Naive B cell (primary cell): ENCODE measurements at regions not wholly inside any gene's neighbourhood (a gene's known extent, or its start where the extent isn't known, plus 50 kb on each side); places are given as distances from the start of the nearest gene placed in this dataset.

Experiments used
- ATAC-seq, 2 donors: fragments of 150-1000 bp; cut with Tn5 transposase; 2 replicates each; pipeline ENCODE4 v1.10.0; 2021; ENCODE audit warnings: low read depth in 2 of 2, mild to moderate bottlenecking in 2 of 2, moderate library complexity in 2 of 2
- DNase-seq: peaks from one replicate; pipeline ENCODE4 v3.0.0; 2022
- H3K27ac Mint-ChIP-seq, 6 donors: one replicate each; pipeline ENCODE4 v1.8.0; 2020 to 2022; ENCODE audit warnings: mild to moderate bottlenecking in 6 of 6, mixed read lengths in 6 of 6, moderate library complexity in 5 of 6, inconsistent platforms in 2 of 6
- H3K27me3 Mint-ChIP-seq, 3 donors: one replicate each; pipeline ENCODE4 v1.8.0; 2021 to 2022; ENCODE audit warnings: mixed read lengths in 3 of 3, mild to moderate bottlenecking in 1 of 3
- H3K36me3 Mint-ChIP-seq, 2 donors: one replicate each; pipeline ENCODE4 v1.8.0; 2020 to 2022; ENCODE audit warnings: mixed read lengths in 2 of 2, inconsistent platforms in 1 of 2, mild to moderate bottlenecking in 1 of 2
- H3K4me1 Mint-ChIP-seq, 3 donors: one replicate each; pipeline ENCODE4 v1.8.0; 2020 to 2022; ENCODE audit warnings: mixed read lengths in 3 of 3, inconsistent platforms in 1 of 3, mild to moderate bottlenecking in 1 of 3, moderate library complexity in 1 of 3
- H3K4me3 Mint-ChIP-seq, 8 donors: one replicate each; pipeline ENCODE4 v1.8.0; 2020 to 2022; ENCODE audit warnings: mild to moderate bottlenecking in 8 of 8, mixed read lengths in 8 of 8, moderate library complexity in 8 of 8, inconsistent platforms in 2 of 8
- H3K9me3 Mint-ChIP-seq, 7 donors: one replicate each; pipeline ENCODE4 v1.8.0; 2020 to 2022; ENCODE audit warnings: mixed read lengths in 7 of 7, mild to moderate bottlenecking in 5 of 7, inconsistent platforms in 2 of 7, moderate library complexity in 1 of 7

DNA sequence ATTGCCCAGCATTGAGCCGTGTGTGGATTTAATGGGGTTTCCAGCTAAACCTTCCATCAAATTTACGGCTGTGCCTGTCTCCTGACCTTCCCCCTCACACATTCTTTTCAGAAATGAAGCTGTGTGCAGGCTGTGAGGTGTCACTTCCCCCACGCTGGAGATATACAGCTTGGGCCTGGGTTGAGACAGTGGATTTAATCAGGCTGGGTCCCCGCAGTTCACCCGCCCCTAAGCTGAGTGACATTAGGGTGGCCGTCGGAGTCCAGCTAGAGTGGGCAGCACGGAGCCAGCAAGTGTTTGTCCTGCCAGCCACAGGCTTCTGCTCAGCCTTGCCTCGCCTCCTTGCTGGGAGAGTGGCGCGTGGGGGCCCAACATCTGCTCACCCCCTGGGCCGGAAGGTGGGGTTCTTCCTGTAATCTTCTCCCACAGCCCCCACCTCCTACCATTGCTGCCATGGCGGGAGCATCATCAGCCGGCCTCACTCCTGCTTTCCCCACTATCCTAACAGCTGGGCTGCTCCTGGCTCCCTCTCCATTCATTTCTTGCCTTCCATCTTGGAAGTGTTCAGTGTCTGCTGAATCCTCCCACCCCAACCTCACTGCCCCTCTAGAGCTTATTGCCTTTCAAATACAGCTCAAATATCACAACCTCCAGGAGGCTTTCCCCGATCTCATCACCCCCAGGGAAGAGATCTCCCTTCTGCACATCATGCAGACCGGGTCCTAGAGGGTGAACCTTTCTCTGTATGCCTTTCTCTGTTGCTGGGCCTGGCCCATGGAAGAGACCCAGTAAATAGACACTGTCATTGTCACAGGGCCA is 149.0 kb downstream of the GLI2 start:
- Mint-ChIP-seq H3K9me3 (no peaks in the 10 kb centered on the region), H3K27ac (no peak overlapping the region), H3K4me3 (no peak overlapping the region), H3K36me3 (no peaks in the 10 kb centered on the region), H3K4me1 (no peaks in the 10 kb centered on the region), H3K27me3 (peaks cover 3 to 8% (median 6%) of the 10 kb centered on the region in 3 donors)
- ATAC-seq: no peak
- DNase-seq: no peak

GRCh38 chr2:120885321-120885720 is 149.7 kb downstream of the GLI2 start:
- DNase-seq: no peak
- H3K36me3 Mint-ChIP-seq: no peaks in the 10 kb centered on the region
- H3K27ac Mint-ChIP-seq: no peak overlapping the region
- peaks cover 3 to 6% (median 4%) of the 10 kb centered on the region in 3 donors for H3K27me3 Mint-ChIP-seq
- H3K4me1 Mint-ChIP-seq: no peaks in the 10 kb centered on the region
- no peak overlapping the region for H3K4me3 Mint-ChIP-seq
- no peaks in the 10 kb centered on the region for H3K9me3 Mint-ChIP-seq
- ATAC-seq: no peak

GRCh38 chr2:120885749-120886148 is 150.1 kb downstream of the GLI2 start:
- no peaks in the 10 kb centered on the region for H3K9me3 Mint-ChIP-seq
- no peak for DNase-seq
- no peak overlapping the region for H3K4me3 Mint-ChIP-seq
- no peaks in the 10 kb centered on the region for H3K36me3 Mint-ChIP-seq
- no peaks in the 10 kb centered on the region for H3K4me1 Mint-ChIP-seq
- H3K27ac Mint-ChIP-seq: no peak overlapping the region
- peaks cover under 1 to 6% (median 3%) of the 10 kb centered on the region in 3 donors for H3K27me3 Mint-ChIP-seq
- no peak for ATAC-seq

DNA sequence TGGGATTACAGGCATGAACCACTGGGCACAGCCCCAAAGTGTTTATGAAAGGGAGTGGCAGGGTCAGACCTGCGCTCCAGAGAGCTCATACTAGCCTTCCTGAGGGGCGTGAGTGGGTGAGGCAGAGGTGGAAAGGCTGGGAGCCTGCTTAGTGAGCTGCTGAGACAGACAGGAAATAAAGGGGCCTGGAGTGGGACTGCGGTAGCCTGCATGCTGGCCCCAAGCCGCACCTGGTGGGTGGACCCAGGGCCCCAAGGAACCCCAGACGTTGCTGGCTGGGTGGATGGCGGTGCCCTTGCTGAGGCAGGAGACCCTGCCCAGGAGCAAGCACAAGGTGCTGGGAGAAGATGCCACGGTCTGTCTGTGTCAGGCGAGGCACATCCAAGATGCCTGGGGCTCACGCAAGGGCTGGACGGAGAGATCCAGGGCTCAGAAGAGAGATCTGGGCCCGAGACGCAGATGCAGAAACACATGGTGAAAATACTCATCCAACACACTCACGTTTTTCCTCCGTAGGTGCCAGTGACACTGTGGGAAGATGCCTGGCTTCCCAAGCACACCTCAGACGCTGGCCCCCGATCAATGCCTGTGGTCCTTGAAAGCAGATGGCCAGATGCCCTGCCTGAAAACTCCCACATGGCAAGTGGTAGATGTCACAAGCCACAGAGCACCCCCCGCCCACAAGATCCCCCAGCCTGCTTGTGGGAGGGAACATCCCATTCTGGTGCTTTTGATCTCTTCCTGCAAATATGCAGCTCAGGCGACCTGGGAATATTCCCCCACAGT is 151.1 kb downstream of the GLI2 start:
- Mint-ChIP-seq H3K36me3 (no peaks in the 10 kb centered on the region), H3K27me3 (peaks cover 0 to 6% (median 3%) of the 10 kb centered on the region in 3 donors), H3K4me3 (no peak overlapping the region), H3K4me1 (no peaks in the 10 kb centered on the region), H3K27ac (no peak overlapping the region), H3K9me3 (no peaks in the 10 kb centered on the region)
- DNase-seq (no peak), ATAC-seq (no peak)

- Mint-ChIP-seq H3K9me3 (no peaks in the 10 kb centered on the region), H3K27ac (no peak overlapping the region), H3K27me3 (peaks cover 0 to 6% (median 3%) of the 10 kb centered on the region in 3 donors), H3K36me3 (no peaks in the 10 kb centered on the region), H3K4me3 (no peak overlapping the region), H3K4me1 (no peaks in the 10 kb centered on the region)
- ATAC-seq (no peak), DNase-seq (no peak)
Observed at GRCh38 chr2:120887320-120887697, 151.6 kb downstream of the GLI2 start.

GRCh38 chr2:120887741-120888231 is 152.1 kb downstream of the GLI2 start:
- ATAC-seq (no peak), DNase-seq (no peak)
- Mint-ChIP-seq H3K27me3 (peaks cover 0 to 6% (median 3%) of the 10 kb centered on the region in 3 donors), H3K27ac (no peak overlapping the region), H3K36me3 (no peaks in the 10 kb centered on the region), H3K9me3 (no peaks in the 10 kb centered on the region), H3K4me3 (no peak overlapping the region), H3K4me1 (no peaks in the 10 kb centered on the region)

GRCh38 chr2:120888851-120889250 is 153.2 kb downstream of the GLI2 start:
- Mint-ChIP-seq H3K36me3 (no peaks in the 10 kb centered on the region), H3K27me3 (peaks cover 0 to 6% (median 3%) of the 10 kb centered on the region in 3 donors), H3K27ac (peak overlapping the region in 1 of 6 donors; percentile 3), H3K9me3 (peaks cover 0 to 2% (median 0%) of the 10 kb centered on the region in 7 donors), H3K4me3 (no peak overlapping the region), H3K4me1 (no peaks in the 10 kb centered on the region)
- ATAC-seq (no peak), DNase-seq (no peak)

- ATAC-seq: no peak
- H3K4me3 Mint-ChIP-seq: no peak overlapping the region
- no peak overlapping the region for H3K27ac Mint-ChIP-seq
- H3K4me1 Mint-ChIP-seq: no peaks in the 10 kb centered on the region
- H3K27me3 Mint-ChIP-seq: peaks cover 0 to 3% (median 2%) of the 10 kb centered on the region in 3 donors
- H3K36me3 Mint-ChIP-seq: no peaks in the 10 kb centered on the region
- peaks cover 0 to 2% (median 0%) of the 10 kb centered on the region in 7 donors for H3K9me3 Mint-ChIP-seq
- no peak for DNase-seq
Observed at GRCh38 chr2:120889936-120890335, 154.3 kb downstream of the GLI2 start.

- no peaks in the 10 kb centered on the region for H3K4me1 Mint-ChIP-seq
- no peak overlapping the region for H3K27ac Mint-ChIP-seq
- peaks cover 0 to 2% (median 0%) of the 10 kb centered on the region in 7 donors for H3K9me3 Mint-ChIP-seq
- H3K36me3 Mint-ChIP-seq: no peaks in the 10 kb centered on the region
- H3K27me3 Mint-ChIP-seq: peaks cover 0 to 3% (median 0%) of the 10 kb centered on the region in 3 donors
- no peak for ATAC-seq
- DNase-seq: no peak
- H3K4me3 Mint-ChIP-seq: no peak overlapping the region
Observed at GRCh38 chr2:120890566-120891360, 155.1 kb downstream of the GLI2 start.

DNA sequence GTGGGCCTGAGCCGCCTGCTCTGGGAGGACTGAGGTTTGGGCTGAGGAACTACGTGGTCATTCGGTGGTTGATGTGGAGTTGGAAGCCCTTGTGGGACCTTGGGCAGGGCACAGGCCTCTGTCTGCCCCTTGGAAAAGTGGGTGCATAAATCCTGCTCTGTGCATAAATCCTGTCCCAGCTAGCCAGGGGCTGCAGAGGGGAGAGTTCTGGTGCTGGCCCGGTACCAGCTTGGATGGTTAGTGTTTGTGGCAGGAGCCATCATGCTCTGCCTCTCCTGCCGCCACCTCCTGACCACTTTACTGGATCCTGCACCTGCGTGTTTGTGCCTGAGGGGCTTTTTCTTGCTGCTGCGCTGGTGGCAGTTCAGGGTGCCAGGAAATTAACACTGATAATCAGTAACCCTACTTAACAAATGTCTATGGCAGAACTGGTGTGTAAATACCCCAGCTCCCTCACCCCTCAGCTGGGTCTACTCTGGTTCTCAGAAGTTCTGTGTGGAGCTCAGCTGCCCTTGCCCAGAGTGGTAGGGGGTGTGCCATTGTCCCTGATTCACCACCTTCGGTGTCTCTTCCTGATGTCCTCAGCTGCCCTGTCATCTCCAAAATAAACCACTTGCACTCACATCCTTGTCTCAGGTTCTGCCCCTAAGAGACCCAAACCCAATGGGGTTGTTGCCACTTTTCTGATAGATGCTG is 156.8 kb downstream of the GLI2 start:
- Mint-ChIP-seq H3K27me3 (peaks cover 0 to 3% (median 0%) of the 10 kb centered on the region in 3 donors), H3K4me1 (no peaks in the 10 kb centered on the region)

DNA sequence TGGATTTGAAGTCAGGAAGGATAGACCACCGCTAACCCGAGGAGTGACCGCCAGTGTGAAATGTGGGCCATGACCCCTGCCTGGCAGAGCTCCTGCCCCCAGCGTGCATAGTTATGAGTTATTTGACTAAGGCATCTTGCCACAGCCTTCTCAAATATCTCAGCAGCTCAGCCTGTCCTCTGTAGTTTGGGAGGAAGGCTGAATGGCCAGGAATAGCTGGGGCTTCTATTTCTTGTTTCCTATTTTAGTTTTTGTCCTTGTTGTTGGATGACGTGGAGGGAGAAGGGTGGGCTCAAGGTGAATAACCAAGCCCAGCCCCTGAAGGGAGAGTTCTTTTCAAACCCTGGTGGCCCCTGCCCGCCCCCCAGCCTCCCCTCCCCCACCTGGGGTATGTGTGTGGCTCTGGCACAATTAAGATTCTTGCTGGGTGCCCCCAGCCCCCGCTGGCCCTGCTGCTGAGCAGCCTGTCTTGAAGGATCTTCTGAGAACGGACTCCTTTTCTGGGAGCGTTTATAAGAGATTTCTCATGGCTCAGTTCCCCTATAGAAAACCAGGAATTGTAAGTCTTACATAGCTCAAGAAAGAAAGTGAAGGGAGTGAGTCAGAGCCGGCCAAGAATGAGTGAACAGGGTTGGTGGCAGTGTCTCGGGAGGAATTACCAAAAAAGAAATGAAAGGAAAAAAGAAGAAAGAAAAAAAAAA is 157.4 kb downstream of the GLI2 start:
- H3K27me3 Mint-ChIP-seq: peaks cover 0 to 3% (median 0%) of the 10 kb centered on the region in 3 donors
- H3K4me3 Mint-ChIP-seq: no peak overlapping the region
- H3K27ac Mint-ChIP-seq: no peak overlapping the region
- H3K4me1 Mint-ChIP-seq: no peaks in the 10 kb centered on the region
- DNase-seq (no peak), ATAC-seq (no peak)
- H3K9me3 Mint-ChIP-seq: peaks cover 0 to 2% (median 0%) of the 10 kb centered on the region in 7 donors
- H3K36me3 Mint-ChIP-seq: no peaks in the 10 kb centered on the region

More for the DNA sequence above, 156.8 kb downstream of the GLI2 start:
- H3K27ac Mint-ChIP-seq: no peak overlapping the region
- no peaks in the 10 kb centered on the region for H3K36me3 Mint-ChIP-seq
- H3K9me3 Mint-ChIP-seq: peaks cover 0 to 2% (median 0%) of the 10 kb centered on the region in 7 donors
- DNase-seq: no peak
- ATAC-seq: no peak
- H3K4me3 Mint-ChIP-seq: no peak overlapping the region

GRCh38 chr2:120893811-120894584 is 158.3 kb downstream of the GLI2 start:
- no peaks in the 10 kb centered on the region for H3K4me1 Mint-ChIP-seq
- no peak overlapping the region for H3K27ac Mint-ChIP-seq
- H3K27me3 Mint-ChIP-seq: peaks cover 0 to 3% (median 0%) of the 10 kb centered on the region in 3 donors
- H3K9me3 Mint-ChIP-seq: peaks cover 0 to 2% (median 0%) of the 10 kb centered on the region in 7 donors
- no peak overlapping the region for H3K4me3 Mint-ChIP-seq
- no peak for DNase-seq
- ATAC-seq: no peak
- H3K36me3 Mint-ChIP-seq: no peaks in the 10 kb centered on the region
